HL-60 (cell line): ENCODE measurements at regions not wholly inside any gene's neighbourhood (a gene's known extent, or its start where the extent isn't known, plus 50 kb on each side); places are given as distances from the start of the nearest gene placed in this dataset.

Source experiments
- DNase-seq, 2 experiments: peaks; one replicate each; pipeline ENCODE4 v3.0.0-alpha.2; 2010 to 2020; ENCODE audit warnings: low read depth in 1 of 2, low spot score in 1 of 2
- H3K27ac ChIP-seq: fragments of 250-450 bp; sonication (Bioruptor Pico); replicated peaks from 2 replicates; pipeline ENCODE4 v1.5.1; 2020; ENCODE audit warnings: mild to moderate bottlenecking, moderate library complexity
- H3K27me3 ChIP-seq: fragments of 250-450 bp; sonication (Bioruptor Pico); 2 replicates; pipeline ENCODE4 v1.5.1; 2021; ENCODE audit warnings: mild to moderate bottlenecking, moderate library complexity; ENCODE audit not compliant: insufficient read depth, poor library complexity, severe bottlenecking
- H3K4me3 ChIP-seq: replicated peaks from 2 replicates; pipeline ENCODE4 v1.5.1; 2011; ENCODE audit warnings: mild to moderate bottlenecking, control low read depth, low read length; ENCODE audit not compliant: insufficient read depth
- GABPA ChIP-seq: IDR thresholded peaks from 2 replicates; pipeline ENCODE4 v1.6.1; 2012; ENCODE audit warnings: low read depth
- POLR2AphosphoS5 ChIP-seq: IDR thresholded peaks from 2 replicates; pipeline ENCODE4 v1.6.1; 2012; ENCODE audit warnings: low read depth
- REST ChIP-seq: IDR thresholded peaks from 2 replicates; pipeline ENCODE4 v1.6.1; 2012; ENCODE audit warnings: low read depth; ENCODE audit not compliant: insufficient replicate concordance
- SPI1 ChIP-seq: IDR thresholded peaks from 2 replicates; pipeline ENCODE4 v1.6.1; 2012; ENCODE audit warnings: low read depth, mild to moderate bottlenecking, borderline replicate concordance
- TF ChIP-seq, protein P1 (sequence below): IDR thresholded peaks from one replicate; pipeline ENCODE4 v1.5.1; 2011; ENCODE audit warnings: low read length, control low read depth, inconsistent platforms; ENCODE audit not compliant: insufficient read depth

GRCh38 chr12:85440271-85440670 is 160.3 kb downstream of the ALX1 start:
- no peak for DNase-seq
- Histone ChIP-seq H3K27ac (no peak overlapping the region), H3K4me3 (no peak overlapping the region), H3K27me3 (no peaks in the 10 kb centered on the region)
- TF ChIP-seq POLR2AphosphoS5 (no peak), GABPA (no peak), SPI1 (no peak), REST (no peak)
- TF ChIP-seq, protein P1, sequence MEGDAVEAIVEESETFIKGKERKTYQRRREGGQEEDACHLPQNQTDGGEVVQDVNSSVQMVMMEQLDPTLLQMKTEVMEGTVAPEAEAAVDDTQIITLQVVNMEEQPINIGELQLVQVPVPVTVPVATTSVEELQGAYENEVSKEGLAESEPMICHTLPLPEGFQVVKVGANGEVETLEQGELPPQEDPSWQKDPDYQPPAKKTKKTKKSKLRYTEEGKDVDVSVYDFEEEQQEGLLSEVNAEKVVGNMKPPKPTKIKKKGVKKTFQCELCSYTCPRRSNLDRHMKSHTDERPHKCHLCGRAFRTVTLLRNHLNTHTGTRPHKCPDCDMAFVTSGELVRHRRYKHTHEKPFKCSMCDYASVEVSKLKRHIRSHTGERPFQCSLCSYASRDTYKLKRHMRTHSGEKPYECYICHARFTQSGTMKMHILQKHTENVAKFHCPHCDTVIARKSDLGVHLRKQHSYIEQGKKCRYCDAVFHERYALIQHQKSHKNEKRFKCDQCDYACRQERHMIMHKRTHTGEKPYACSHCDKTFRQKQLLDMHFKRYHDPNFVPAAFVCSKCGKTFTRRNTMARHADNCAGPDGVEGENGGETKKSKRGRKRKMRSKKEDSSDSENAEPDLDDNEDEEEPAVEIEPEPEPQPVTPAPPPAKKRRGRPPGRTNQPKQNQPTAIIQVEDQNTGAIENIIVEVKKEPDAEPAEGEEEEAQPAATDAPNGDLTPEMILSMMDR = no peak

DNA sequence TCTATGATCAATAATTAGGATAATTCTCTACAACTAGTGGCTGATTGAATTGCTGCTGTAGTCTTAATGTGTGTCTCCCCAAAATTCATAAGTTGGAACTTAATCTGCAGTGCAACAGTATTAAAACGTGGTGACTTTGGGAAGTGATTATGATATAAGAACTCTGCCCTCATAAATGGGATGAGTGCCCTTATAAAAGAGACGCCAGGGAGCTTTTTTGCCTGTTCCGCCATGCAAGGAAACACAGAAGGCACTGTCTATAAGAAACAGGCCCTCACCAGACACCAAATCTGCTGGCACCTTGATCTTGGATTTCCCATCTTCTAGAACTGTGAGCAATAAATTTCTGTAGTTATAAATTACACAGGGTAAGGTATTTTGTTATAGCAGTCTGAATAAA is 161.0 kb downstream of the ALX1 start:
- no peak for DNase-seq
- no peak for TF ChIP-seq GABPA
- no peak for TF ChIP-seq POLR2AphosphoS5
- no peak for TF ChIP-seq REST
- no peak for TF ChIP-seq SPI1
- TF ChIP-seq, protein P1 = no peak
- Histone ChIP-seq H3K27ac (no peak overlapping the region), H3K4me3 (no peak overlapping the region), H3K27me3 (no peaks in the 10 kb centered on the region)

- Histone ChIP-seq H3K27me3 (peaks cover 3% of the 10 kb centered on the region), H3K4me3 (no peak overlapping the region), H3K27ac (no peak overlapping the region)
- DNase-seq = no peak
- TF ChIP-seq, protein P1 = no peak
- TF ChIP-seq REST = no peak
- TF ChIP-seq POLR2AphosphoS5 = no peak
- TF ChIP-seq GABPA = no peak
- no peak for TF ChIP-seq SPI1
Observed at GRCh38 chr12:85441741-85442140, 161.7 kb downstream of the ALX1 start.
